ENCODE measurements at regions not wholly inside any gene's neighbourhood (a gene's known extent, or its start where the extent isn't known, plus 50 kb on each side); places are given as distances from the start of the nearest gene placed in this dataset.

DNA sequence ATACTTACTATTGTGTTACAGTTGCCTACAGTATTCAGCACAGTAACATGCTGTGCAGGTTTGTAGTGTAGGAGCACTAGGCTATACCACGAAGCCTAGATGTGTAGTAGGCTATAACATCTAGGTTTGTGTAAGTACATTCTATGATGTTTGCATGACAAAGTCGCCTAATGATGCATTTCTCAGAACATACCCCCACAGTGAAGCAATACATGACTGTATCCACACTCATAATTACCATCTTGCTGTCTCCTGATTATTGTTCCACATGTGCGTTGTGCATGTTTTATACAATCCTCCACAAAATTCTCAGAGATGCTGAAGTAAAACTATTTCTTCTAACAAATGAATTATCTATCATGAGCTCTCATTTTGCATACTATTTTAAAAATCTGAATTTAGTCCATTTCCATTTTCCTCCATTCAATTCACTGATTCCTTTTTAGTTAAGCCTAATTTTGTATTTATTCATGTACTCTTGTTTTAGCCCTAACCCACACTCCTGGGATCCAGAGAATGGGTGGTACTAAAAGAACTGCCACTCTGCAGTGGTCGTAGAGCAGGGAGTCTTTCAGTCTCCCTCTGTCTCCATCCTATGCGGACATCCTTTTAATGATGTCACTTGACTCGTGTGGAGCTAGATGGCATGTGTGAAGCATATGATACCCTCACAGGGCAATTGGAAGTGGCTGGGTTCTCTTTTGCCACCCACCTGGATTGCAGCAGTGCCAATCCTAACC is 67.6 kb upstream of the CAV2 start:
- no peak for DNase-seq (ENCODE audit: low spot score in 2 of 2)
- H3K27ac ChIP-seq: no peak overlapping the region
- intact Hi-C loops (cut with DNase I; ENCODE audit: low total_unique reads): no loop called here

DNA sequence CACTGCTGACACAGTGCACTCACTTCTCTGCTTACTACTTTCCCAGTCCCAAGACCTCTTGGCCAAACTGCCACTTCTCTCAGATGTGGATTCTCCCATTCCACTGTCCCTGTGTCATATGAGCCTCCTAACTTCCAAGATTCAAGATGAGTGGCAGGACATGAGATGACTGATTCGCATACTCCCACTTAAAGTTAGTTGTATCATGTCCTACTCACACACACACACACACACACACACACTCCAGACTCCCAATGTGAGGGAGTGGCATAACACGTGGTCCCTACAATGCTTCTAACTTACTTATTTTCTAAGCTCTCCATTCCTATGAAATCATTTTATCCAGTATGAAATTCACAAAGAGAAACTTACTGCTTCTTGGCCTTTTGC is 67.0 kb upstream of the CAV2 start:
- no peaks in the 10 kb centered on the region for H3K4me1 ChIP-seq
- H3K27me3 ChIP-seq: no peaks in the 10 kb centered on the region
- TF ChIP-seq CTCF (IDR thresholded peaks at IDR 0.05) (no peak), POLR2AphosphoS5 (IDR thresholded peaks at IDR 0.05) (no peak), POLR2A (IDR thresholded peaks at IDR 0.05) (no peak)
- no peak overlapping the region for H3K4me3 ChIP-seq
- H3K27ac ChIP-seq: no peak overlapping the region
- no peak for DNase-seq (ENCODE audit: low spot score in 2 of 2)
- no peaks in the 10 kb centered on the region for H3K9me3 ChIP-seq
- no peaks in the 10 kb centered on the region for H3K36me3 ChIP-seq
- intact Hi-C loops (cut with DNase I; ENCODE audit: low total_unique reads): no loop called here

More for the DNA sequence above, 67.6 kb upstream of the CAV2 start:
- no peaks in the 10 kb centered on the region for H3K36me3 ChIP-seq
- H3K4me3 ChIP-seq: no peak overlapping the region
- H3K4me1 ChIP-seq: no peaks in the 10 kb centered on the region
- H3K27me3 ChIP-seq: no peaks in the 10 kb centered on the region
- TF ChIP-seq POLR2A (IDR thresholded peaks at IDR 0.05) (no peak), CTCF (IDR thresholded peaks at IDR 0.05) (no peak), POLR2AphosphoS5 (IDR thresholded peaks at IDR 0.05) (no peak)
- no peaks in the 10 kb centered on the region for H3K9me3 ChIP-seq

- no peak for DNase-seq (ENCODE audit: low spot score in 2 of 2)
- no peaks in the 10 kb centered on the region for H3K9me3 ChIP-seq
- no peaks in the 10 kb centered on the region for H3K4me1 ChIP-seq
- no peak overlapping the region for H3K27ac ChIP-seq
- no peak overlapping the region for H3K4me3 ChIP-seq
- intact Hi-C loops (cut with DNase I; ENCODE audit: low total_unique reads): no loop called here
- H3K27me3 ChIP-seq: no peaks in the 10 kb centered on the region
- no peaks in the 10 kb centered on the region for H3K36me3 ChIP-seq
- TF ChIP-seq POLR2A (IDR thresholded peaks at IDR 0.05): no peak
- TF ChIP-seq POLR2AphosphoS5 (IDR thresholded peaks at IDR 0.05): no peak
- no peak for TF ChIP-seq CTCF (IDR thresholded peaks at IDR 0.05)
Observed at GRCh38 chr7:116433246-116433645, 66.3 kb upstream of the CAV2 start.

GRCh38 chr7:116434820-116435341 is 64.7 kb upstream of the CAV2 start:
- no peaks in the 10 kb centered on the region for H3K36me3 ChIP-seq
- H3K4me3 ChIP-seq: no peak overlapping the region
- intact Hi-C loops (cut with DNase I; ENCODE audit: low total_unique reads): no loop called here
- H3K4me1 ChIP-seq: no peaks in the 10 kb centered on the region
- H3K27me3 ChIP-seq: no peaks in the 10 kb centered on the region
- DNase-seq (ENCODE audit: low spot score in 2 of 2): no peak
- TF ChIP-seq CTCF (IDR thresholded peaks at IDR 0.05) (no peak), POLR2A (IDR thresholded peaks at IDR 0.05) (no peak), POLR2AphosphoS5 (IDR thresholded peaks at IDR 0.05) (no peak)
- no peaks in the 10 kb centered on the region for H3K9me3 ChIP-seq
- no peak overlapping the region for H3K27ac ChIP-seq

GRCh38 chr7:116436305-116436826 is 63.2 kb upstream of the CAV2 start:
- DNase-seq (ENCODE audit: low spot score in 2 of 2): no peak
- no peaks in the 10 kb centered on the region for H3K36me3 ChIP-seq
- no peaks in the 10 kb centered on the region for H3K9me3 ChIP-seq
- intact Hi-C loops (cut with DNase I; ENCODE audit: low total_unique reads): no loop called here
- TF ChIP-seq CTCF (IDR thresholded peaks at IDR 0.05) (no peak), POLR2AphosphoS5 (IDR thresholded peaks at IDR 0.05) (no peak), POLR2A (IDR thresholded peaks at IDR 0.05) (no peak)
- H3K27me3 ChIP-seq: no peaks in the 10 kb centered on the region
- no peaks in the 10 kb centered on the region for H3K4me1 ChIP-seq
- no peak overlapping the region for H3K4me3 ChIP-seq
- H3K27ac ChIP-seq: no peak overlapping the region
